Caco-2 (cell line): ENCODE measurements at regions not wholly inside any gene's neighbourhood (a gene's known extent, or its start where the extent isn't known, plus 50 kb on each side); places are given as distances from the start of the nearest gene placed in this dataset.

Experiments used
- BruUV-seq: library from RNA; stranded (reverse); fragments of 400-500 nt; replicated peaks from 2 replicates; lab custom pipeline; 2021; lab: Mats Ljungman, UMichigan
- CTCF ChIA-PET: fragments of 300-600 bp; sonication (Branson Sonifier 250); formaldehyde crosslinking; loops from one replicate; lab custom pipeline; 2022; ENCODE audit warnings: antibody characterized with exemption; lab: Charles Lee
- POLR2A ChIA-PET: fragments of 300-600 bp; sonication (Branson Sonifier 250); formaldehyde crosslinking; loops from one replicate; lab custom pipeline; 2022; ENCODE audit warnings: antibody characterized with exemption; lab: Charles Lee
- DNase-seq, 2 experiments: peaks; one replicate each; pipeline versions ENCODE4 v3.0.0 to v3.0.0-alpha.2; 2020 to 2022
- H3K27me3 ChIP-seq: replicated peaks from 2 replicates; pipeline ENCODE4 v1.6.0; 2011; ENCODE audit warnings: low read length; ENCODE audit not compliant: control insufficient read depth, insufficient read depth
- H3K36me3 ChIP-seq: 2 replicates; pipeline ENCODE4 v1.5.1; 2011; ENCODE audit warnings: low read length; ENCODE audit not compliant: control insufficient read depth, insufficient read depth
- H3K4me1 ChIP-seq: fragments of 250-450 bp; sonication (Bioruptor Pico); 2 replicates; pipeline ENCODE4 v1.5.1; 2020; ENCODE audit warnings: mild to moderate bottlenecking
- H3K4me3 ChIP-seq: 2 replicates; pipeline ENCODE4 v1.5.1; 2011; ENCODE audit warnings: low read depth, mild to moderate bottlenecking, control low read depth, low read length
- H3K9me3 ChIP-seq: fragments of 250-450 bp; sonication (Bioruptor Pico); 2 replicates; pipeline ENCODE4 v1.5.1; 2020; ENCODE audit warnings: mild to moderate bottlenecking, moderate library complexity
- H3K27ac Mint-ChIP-seq: one replicate; pipeline ENCODE4 v1.8.0; 2022; ENCODE audit warnings: mixed read lengths; ENCODE audit not compliant: unreplicated experiment
- H3K27me3 Mint-ChIP-seq: one replicate; pipeline ENCODE4 v1.8.0; 2022; ENCODE audit warnings: mixed read lengths; ENCODE audit not compliant: insufficient read depth, unreplicated experiment
- H3K36me3 Mint-ChIP-seq: one replicate; pipeline ENCODE4 v1.8.0; 2022; ENCODE audit warnings: mild to moderate bottlenecking, mixed read lengths; ENCODE audit not compliant: insufficient read depth, unreplicated experiment
- H3K4me1 Mint-ChIP-seq: one replicate; pipeline ENCODE4 v1.8.0; 2022; ENCODE audit warnings: low read depth, mixed read lengths; ENCODE audit not compliant: unreplicated experiment
- H3K4me3 Mint-ChIP-seq: one replicate; pipeline ENCODE4 v1.8.0; 2022; ENCODE audit warnings: mild to moderate bottlenecking, moderate library complexity, mixed read lengths; ENCODE audit not compliant: unreplicated experiment
- H3K9me3 Mint-ChIP-seq: one replicate; pipeline ENCODE4 v1.8.0; 2022; ENCODE audit warnings: mixed read lengths; ENCODE audit not compliant: unreplicated experiment
- CTCF ChIP-seq, 2 experiments: fragments of 200-600 bp in 1 of 2; IDR thresholded peaks; 1 replicate in 1 of 2; 2 replicates in 1 of 2; pipeline versions ENCODE4 v1.5.1 to v1.8.0; 2011 to 2022; ENCODE audit warnings: antibody characterized with exemption in 1 of 2, control low read depth in 1 of 2, inconsistent platforms in 1 of 2, low read depth in 1 of 2, low read length in 1 of 2, mild to moderate bottlenecking in 1 of 2, moderate library complexity in 1 of 2; ENCODE audit not compliant: insufficient read depth in 1 of 2, severe bottlenecking in 1 of 2, unreplicated experiment in 1 of 2
- intact Hi-C: fragments of 100-400 bp; cut with micrococcal nuclease; formaldehyde crosslinking; loops from one replicate; pipeline ENCODE4 v1.10.0; 2022; ENCODE audit not compliant: unreplicated experiment

DNA sequence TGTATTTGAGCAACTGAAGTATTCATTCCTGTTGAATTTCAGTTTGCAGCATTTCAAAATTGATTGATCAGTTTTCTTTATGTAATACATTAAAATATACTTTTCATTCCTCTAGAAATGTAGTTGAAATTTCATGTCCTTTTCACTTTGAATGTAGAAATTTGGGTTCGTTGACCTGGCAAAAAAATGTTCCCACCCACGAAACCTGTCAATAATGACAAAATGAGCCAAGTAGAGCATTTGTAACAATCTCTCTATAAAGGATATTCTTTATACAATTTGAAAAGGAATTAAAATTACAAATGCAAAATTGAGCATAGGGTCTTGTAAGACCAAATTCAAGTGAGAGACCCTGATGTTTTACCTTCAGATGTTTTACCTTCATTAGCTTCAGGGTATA, 283.9 kb downstream of the ANKRD50 start:
- Mint-ChIP-seq H3K4me3 (no peak overlapping the region), H3K4me1 (no peaks in the 10 kb centered on the region), H3K9me3 (no peaks in the 10 kb centered on the region), H3K27ac (no peak overlapping the region), H3K36me3 (no peaks in the 10 kb centered on the region), H3K27me3 (peaks cover 3% of the 10 kb centered on the region)
- Histone ChIP-seq H3K36me3 (no peaks in the 10 kb centered on the region), H3K9me3 (no peaks in the 10 kb centered on the region), H3K4me1 (no peaks in the 10 kb centered on the region), H3K4me3 (no peak overlapping the region), H3K27me3 (no peaks in the 10 kb centered on the region)
- ChIA-PET POLR2A (no interaction called here), CTCF (no interaction called here)
- BruUV-seq, result no TSS peak
- intact Hi-C loops, result no loop called here
- TF ChIP-seq CTCF (IDR thresholded peaks at IDR 0.05; ENCODE audit: insufficient read depth in 1 of 2, low read depth in 1 of 2, low read length in 1 of 2, severe bottlenecking in 1 of 2, unreplicated experiment in 1 of 2), result no peak
- no peak for DNase-seq

DNA sequence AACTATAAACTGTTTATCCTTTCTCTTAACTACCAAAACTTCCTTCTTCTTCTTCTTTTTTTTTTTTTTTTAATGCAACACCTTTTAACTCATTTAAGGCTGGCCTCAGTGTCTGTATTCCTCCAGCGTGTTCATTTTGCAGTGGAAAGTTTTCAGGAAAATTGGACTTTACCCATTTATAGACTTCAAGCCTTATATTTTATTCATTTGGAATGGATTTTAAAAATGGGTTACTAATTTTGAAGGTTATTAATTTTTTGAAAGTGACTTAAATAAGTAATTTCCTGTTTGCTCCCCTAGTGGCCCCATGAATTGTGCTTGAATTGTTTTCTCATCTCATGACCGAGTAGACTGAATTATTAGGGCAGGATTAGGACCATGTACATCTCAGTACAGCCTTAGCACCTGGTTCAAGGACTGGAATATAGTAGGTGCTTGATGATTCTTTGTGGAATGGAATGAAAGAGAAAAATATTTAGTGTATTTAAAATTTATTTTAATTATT, 282.7 kb downstream of the ANKRD50 start:
- Mint-ChIP-seq H3K9me3 (no peaks in the 10 kb centered on the region), H3K4me1 (no peaks in the 10 kb centered on the region), H3K27me3 (peaks cover under 1% of the 10 kb centered on the region), H3K36me3 (no peaks in the 10 kb centered on the region), H3K4me3 (no peak overlapping the region), H3K27ac (no peak overlapping the region)
- no peak for TF ChIP-seq CTCF (IDR thresholded peaks at IDR 0.05; ENCODE audit: insufficient read depth in 1 of 2, low read depth in 1 of 2, low read length in 1 of 2, severe bottlenecking in 1 of 2, unreplicated experiment in 1 of 2)
- Histone ChIP-seq H3K4me1 (no peaks in the 10 kb centered on the region), H3K9me3 (no peaks in the 10 kb centered on the region), H3K4me3 (no peak overlapping the region), H3K27me3 (no peaks in the 10 kb centered on the region), H3K36me3 (no peaks in the 10 kb centered on the region)
- CTCF ChIA-PET, result no interaction called here
- no TSS peak for BruUV-seq
- intact Hi-C loops, result no loop called here
- DNase-seq, result no peak
- POLR2A ChIA-PET, result no interaction called here

DNA sequence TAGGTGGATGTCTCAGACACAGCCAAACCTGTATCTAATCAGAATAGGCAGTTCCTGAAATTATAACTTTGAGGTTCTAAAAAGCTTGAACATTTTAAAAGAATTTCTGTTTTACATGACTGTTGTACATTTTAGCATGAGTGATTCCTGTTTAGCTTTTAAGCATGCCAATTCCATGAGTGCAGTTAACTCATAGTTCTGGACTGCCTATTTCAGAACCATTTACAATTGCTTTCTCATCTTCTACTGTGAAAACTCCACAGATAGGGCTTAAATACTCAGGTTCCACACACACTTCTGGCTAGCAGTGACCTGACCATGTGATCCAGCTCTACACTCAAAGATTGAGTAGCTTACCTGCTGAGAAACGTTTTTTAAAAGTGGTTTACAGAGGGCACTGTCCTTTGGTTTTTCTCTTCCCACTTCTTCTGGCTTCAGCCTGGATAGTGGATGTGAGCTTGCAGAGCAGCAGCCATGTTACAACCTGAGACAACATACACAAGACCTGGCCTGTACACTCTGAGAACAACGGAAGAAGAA, 280.8 kb downstream of the ANKRD50 start:
- Mint-ChIP-seq H3K4me3 (no peak overlapping the region), H3K4me1 (no peaks in the 10 kb centered on the region), H3K9me3 (no peaks in the 10 kb centered on the region), H3K27ac (no peak overlapping the region), H3K27me3 (no peaks in the 10 kb centered on the region), H3K36me3 (no peaks in the 10 kb centered on the region)
- intact Hi-C loops, result no loop called here
- Histone ChIP-seq H3K4me3 (no peak overlapping the region), H3K27me3 (no peaks in the 10 kb centered on the region), H3K9me3 (no peaks in the 10 kb centered on the region), H3K36me3 (no peaks in the 10 kb centered on the region), H3K4me1 (no peaks in the 10 kb centered on the region)
- no TSS peak for BruUV-seq
- TF ChIP-seq CTCF (IDR thresholded peaks at IDR 0.05; ENCODE audit: insufficient read depth in 1 of 2, low read depth in 1 of 2, low read length in 1 of 2, severe bottlenecking in 1 of 2, unreplicated experiment in 1 of 2), result no peak
- ChIA-PET POLR2A (no interaction called here), CTCF (no interaction called here)
- no peak for DNase-seq
